NCI-H510A (cell line): ENCODE measurements at regions not wholly inside any gene's neighbourhood (a gene's known extent, or its start where the extent isn't known, plus 50 kb on each side); places are given as distances from the start of the nearest gene placed in this dataset.
"Not testable (repeated sequence)": the region's sequence is repeated elsewhere in the genome, so short reads cannot be mapped to it uniquely, and the experiment has no call there.

Experiments
- DNase-seq: peaks from one replicate; lab custom pipeline; 2025; lab: John Stamatoyannopoulos, UW

GRCh38 chr4:66602622-66603021 lies 932.3 kb upstream of the EPHA5 start:
- no peak for DNase-seq

GRCh38 chr4:66591968-66592367 lies 921.7 kb upstream of the EPHA5 start:
- no peak for DNase-seq

DNA sequence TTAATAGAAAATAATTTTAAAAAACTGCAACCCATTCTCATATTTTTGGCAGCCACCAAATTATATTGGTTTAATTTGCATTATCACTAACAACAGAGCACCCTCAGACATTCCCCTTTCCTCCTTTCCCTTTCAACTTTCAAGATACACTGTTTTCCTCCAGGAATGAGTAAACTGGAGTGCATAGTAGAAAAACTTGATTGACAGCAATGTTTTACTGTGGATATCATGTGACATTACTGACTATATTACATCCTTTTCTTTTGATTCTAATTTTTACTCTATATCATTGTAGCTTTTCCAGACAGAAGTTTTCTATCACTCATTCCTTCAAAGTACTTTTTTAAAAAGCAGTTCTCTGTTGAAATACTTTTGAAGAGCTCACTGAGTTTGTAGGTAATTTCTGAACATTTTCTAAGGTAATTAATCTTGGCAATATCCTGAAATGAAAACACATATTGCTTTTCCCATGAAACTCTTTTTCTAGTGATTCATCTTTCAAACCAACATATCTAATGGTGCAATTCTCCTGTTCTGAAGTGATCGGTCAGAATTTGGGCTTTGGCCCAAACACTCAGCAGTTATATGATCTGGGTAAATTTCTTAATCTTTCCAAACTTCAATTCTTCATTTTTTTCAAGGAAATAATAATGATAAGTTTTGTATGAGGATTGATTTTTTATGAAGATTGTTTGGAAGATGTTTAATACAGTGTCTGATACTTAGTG lies 920.4 kb upstream of the EPHA5 start:
- DNase-seq = no peak

DNA sequence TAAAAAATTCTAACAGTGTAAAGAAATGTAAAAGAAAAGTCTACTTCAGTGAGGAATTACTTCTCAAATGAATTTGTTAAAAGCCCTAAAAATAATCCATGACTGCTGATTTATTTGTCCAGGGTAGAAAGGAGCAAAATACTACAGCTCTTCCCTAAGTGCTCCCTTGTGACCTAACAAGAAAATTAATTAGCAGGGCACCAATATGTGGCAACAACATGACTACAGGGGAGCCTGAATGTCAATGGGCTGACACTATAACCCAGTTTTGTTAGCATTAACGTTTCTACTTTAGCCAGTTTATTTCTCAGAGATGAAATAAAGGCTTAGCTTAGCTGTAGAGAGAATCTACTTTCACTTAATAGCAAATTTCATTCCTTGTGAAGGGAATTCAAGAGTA lies 918.9 kb upstream of the EPHA5 start:
- no peak for DNase-seq

GRCh38 chr4:66585767-66586166 lies 915.5 kb upstream of the EPHA5 start:
- no peak for DNase-seq

DNA sequence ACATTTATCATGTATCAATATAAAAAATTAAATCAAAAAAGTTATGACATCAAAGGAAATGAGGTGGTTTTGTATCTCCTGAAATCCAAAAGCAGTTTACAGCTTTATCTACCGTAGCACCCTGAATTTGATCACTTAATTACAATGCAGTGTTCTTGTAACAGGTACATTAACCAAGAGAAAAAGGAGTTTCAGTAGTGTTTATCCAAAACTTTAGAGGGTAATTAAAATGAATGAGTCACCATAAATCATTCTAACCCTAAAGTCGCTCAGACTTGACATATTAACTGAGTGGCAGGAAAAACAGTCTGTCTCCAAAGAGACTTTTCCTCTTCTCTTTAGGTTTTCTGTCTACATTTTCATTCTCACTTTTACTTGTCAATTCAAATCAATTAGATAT lies 907.6 kb upstream of the EPHA5 start:
- DNase-seq = no peak

GRCh38 chr4:66575008-66575696 lies 904.9 kb upstream of the EPHA5 start:
- no peak for DNase-seq

DNA sequence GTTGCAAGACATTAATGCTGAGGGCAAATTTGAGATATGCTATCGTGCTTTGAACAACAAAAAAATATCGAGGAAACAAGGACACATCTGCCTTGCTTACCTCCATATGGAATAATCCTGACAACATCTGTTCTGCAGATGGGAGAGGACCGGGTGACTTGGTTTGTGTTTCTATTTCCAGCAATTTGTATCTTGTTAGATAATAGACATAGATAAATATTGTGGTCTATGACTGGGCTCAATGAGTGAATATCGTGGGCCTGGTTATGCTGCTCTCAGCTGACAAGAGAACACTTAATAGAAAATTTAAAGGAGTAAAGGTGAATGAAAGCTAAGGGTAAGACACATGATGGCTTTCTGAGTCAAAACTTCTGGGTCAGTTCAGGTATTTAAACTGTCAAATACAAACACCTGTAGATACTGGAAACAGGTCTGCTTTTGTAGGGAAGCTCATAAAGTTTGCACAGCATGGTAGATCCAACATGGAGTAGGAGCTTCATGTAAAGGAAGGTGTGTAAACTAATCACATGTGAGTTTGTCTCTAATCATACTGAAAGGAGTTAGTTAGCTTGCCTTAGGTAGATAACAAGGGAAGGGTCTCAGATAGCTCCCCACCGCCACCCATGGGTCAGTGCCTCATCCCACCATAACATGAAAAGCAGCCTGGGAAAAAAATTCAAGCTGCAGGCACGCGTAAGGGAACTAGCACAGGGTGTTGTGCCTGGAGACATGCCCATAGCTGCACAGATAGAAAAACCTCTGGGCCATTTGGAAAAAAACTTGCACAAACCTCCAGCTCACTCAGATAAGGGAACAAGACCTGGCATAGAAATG lies 904.1 kb upstream of the EPHA5 start:
- no peak for DNase-seq

DNA sequence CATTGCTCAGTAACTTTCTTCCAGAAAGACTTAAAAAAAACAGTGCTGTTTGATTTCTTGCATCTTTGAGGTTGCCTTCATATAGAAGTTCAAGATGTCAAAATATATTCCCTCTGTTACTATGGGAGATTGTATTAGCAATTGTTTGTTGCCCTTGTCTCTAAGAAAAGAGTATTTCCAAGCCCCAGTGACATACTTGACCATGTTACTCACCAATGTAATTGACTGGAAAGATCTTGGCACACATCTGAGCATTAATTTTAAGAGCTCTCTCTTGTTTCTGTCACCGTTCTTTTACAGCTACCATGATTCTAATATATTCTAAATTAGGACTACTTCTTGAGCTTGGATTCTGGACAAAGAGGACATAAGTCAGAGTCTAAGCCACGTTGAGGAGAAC lies 902.7 kb upstream of the EPHA5 start:
- no peak for DNase-seq

DNA sequence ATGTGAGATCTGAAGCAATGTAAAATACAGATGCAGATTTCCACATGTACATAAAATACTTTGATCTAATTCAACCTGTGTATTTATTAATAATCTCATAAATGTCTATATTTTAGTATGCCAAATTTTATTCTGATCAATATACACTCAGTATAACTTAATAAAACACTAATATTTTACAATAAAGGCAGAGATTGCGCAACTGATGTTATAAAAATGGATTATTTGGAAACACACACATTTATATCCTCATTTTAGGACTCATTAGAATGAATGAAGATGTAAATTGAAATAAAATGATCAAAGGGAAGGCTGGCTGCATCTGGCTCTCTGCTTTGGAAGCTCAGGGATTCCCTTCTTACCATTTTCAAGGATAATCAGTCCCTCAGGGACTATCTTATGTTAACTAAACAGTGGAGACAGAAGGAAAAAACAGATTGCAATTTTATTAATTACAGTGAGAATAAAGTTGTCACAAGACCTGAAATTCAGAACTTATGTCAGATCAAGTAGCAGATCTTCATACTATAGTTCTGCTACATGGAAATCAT lies 900.9 kb upstream of the EPHA5 start:
- DNase-seq = no peak

DNA sequence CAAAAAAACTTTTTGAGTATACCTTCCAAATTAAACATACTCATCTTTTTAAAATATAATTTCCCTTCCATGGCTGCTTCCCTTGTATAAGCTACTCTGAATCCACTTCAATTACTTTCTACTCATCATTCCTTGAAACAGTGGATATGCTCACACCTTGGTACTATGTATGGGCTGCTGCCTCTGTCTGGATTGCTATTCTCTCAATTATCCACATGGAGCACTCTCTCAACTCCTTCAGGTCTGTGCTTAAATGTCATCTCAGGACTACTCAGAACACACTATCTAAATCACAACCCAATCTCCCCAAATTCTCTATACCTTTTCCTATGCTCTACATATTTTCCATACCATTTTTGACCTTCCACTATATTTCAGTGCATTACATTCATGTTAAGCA lies 898.9 kb upstream of the EPHA5 start:
- no peak for DNase-seq

GRCh38 chr4:66568431-66568830 lies 898.1 kb upstream of the EPHA5 start:
- DNase-seq = no peak

DNA sequence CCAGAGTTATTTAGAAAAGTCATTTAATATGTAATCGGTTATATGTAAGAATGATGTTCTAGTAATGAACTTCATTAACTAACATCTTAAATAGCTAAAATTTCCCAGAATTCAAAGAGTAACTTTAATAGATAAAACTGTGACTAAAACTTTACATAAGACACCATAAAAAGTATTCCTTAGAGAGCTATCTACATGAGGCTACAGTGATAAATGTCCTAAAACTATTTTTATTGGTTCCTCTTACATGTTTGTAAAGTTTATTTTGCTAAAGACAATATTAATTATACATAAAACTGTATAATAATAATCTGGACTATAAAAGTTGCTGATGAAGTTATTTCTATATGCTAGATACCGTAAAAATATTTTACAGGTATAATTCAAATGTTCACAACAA lies 897.7 kb upstream of the EPHA5 start:
- DNase-seq = no peak

- DNase-seq = no peak
Observed at GRCh38 chr4:66567551-66567950, 897.3 kb upstream of the EPHA5 start.

GRCh38 chr4:66565801-66566200 lies 895.5 kb upstream of the EPHA5 start:
- DNase-seq = no peak

- no peak for DNase-seq
Observed at GRCh38 chr4:66564901-66565651, 894.8 kb upstream of the EPHA5 start.

GRCh38 chr4:66562276-66562806 lies 892.1 kb upstream of the EPHA5 start:
- DNase-seq = no peak

DNA sequence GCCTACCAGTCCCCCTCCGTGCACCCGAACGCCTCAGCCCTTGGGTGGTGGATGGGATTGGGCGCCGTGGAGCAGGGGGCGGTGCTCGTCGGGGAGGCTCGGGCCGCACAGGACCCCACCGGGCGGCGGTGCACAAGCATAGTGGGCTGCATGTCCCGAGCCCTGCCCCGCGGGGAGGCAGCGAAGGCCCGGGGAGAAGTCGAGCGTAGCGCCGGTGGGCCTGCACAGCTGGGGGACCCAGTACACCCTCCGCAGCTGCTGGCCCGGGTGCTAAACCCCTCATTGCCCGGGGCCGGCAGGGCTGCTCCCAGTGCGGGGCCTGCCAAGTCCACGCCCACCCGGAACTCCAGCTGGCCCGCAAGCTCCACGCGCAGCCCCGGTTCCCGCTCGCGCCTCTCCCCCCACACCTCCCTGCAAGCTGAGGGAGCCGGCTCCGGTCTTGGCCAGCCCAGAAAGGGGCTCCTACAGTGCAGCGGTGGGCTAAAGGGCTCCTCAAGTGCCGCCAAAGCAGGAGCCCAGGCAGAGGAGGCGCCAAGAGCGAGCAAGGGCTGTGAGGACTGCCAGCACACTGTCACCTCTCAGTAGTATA lies 891.3 kb upstream of the EPHA5 start:
- not testable (repeated sequence) for DNase-seq

- DNase-seq = no peak
Observed at GRCh38 chr4:66558651-66559050, 888.4 kb upstream of the EPHA5 start.

- DNase-seq = no peak
Observed at GRCh38 chr4:66556651-66557278, 886.5 kb upstream of the EPHA5 start.

GRCh38 chr4:66555301-66555700 lies 885.0 kb upstream of the EPHA5 start:
- no peak for DNase-seq
